HG03571 (cell line): ENCODE measurements at regions not wholly inside any gene's neighbourhood (a gene's known extent, or its start where the extent isn't known, plus 50 kb on each side); places are given as distances from the start of the nearest gene placed in this dataset.

ENCODE experiments used
- ATAC-seq: cut with Tn5 transposase; IDR thresholded peaks from one replicate; pipeline ENCODE4 v1.9.1; 2021; ENCODE audit not compliant: unreplicated experiment

- no peak for ATAC-seq
These were observed 359.2 kb downstream of the PREX1 start for GRCh38 chr20:48468571-48468970.

- no peak for ATAC-seq
These were observed 360.2 kb downstream of the PREX1 start for GRCh38 chr20:48467622-48468021.

GRCh38 chr20:48465271-48465670 lies 362.5 kb downstream of the PREX1 start:
- no peak for ATAC-seq

GRCh38 chr20:48463916-48464315 lies 363.9 kb downstream of the PREX1 start:
- no peak for ATAC-seq

GRCh38 chr20:48463096-48463720 lies 364.6 kb downstream of the PREX1 start:
- no peak for ATAC-seq

GRCh38 chr20:48461735-48462119 lies 366.1 kb downstream of the PREX1 start:
- no peak for ATAC-seq

- ATAC-seq: no peak
These were observed 366.6 kb downstream of the PREX1 start for GRCh38 chr20:48461091-48461734.

- ATAC-seq: no peak
These were observed 367.1 kb downstream of the PREX1 start for GRCh38 chr20:48460681-48461080.

GRCh38 chr20:48459722-48460395 lies 367.9 kb downstream of the PREX1 start:
- no peak for ATAC-seq

- ATAC-seq: no peak
These were observed 369.0 kb downstream of the PREX1 start for GRCh38 chr20:48458601-48459385.

- no peak for ATAC-seq
These were observed 369.8 kb downstream of the PREX1 start for GRCh38 chr20:48458003-48458377.

- no peak for ATAC-seq
These were observed 370.4 kb downstream of the PREX1 start for GRCh38 chr20:48457193-48458002.

GRCh38 chr20:48456366-48457192 lies 371.2 kb downstream of the PREX1 start:
- no peak for ATAC-seq

- ATAC-seq: no peak
These were observed 372.0 kb downstream of the PREX1 start for GRCh38 chr20:48455651-48456365.

GRCh38 chr20:48454671-48455490 lies 372.9 kb downstream of the PREX1 start:
- no peak for ATAC-seq

- ATAC-seq: no peak
These were observed 374.2 kb downstream of the PREX1 start for GRCh38 chr20:48453477-48454093.

GRCh38 chr20:48451401-48451800 lies 376.4 kb downstream of the PREX1 start:
- no peak for ATAC-seq
